Stomach (tissue), 8 donors: ENCODE measurements at regions not wholly inside any gene's neighbourhood (a gene's known extent, or its start where the extent isn't known, plus 50 kb on each side); places are given as distances from the start of the nearest gene placed in this dataset.

Experiments
- DNase-seq, 2 donors: peaks; one replicate each; pipeline versions ENCODE4 v3.0.0 to v3.0.0-alpha.2; 2013 to 2019
- H3K27ac ChIP-seq, 5 donors: fragments of 200-600 bp in 4 of 5; sonication (generic) in 4 of 5; one replicate each; pipeline ENCODE4 v1.5.1; 2013 to 2019; ENCODE audit warnings: mild to moderate bottlenecking in 1 of 5, moderate library complexity in 1 of 5
- H3K27me3 ChIP-seq, 3 donors: fragments of 200-600 bp; sonication (generic); one replicate each; pipeline ENCODE4 v1.5.1; 2017 to 2019; ENCODE audit warnings: mixed run types in 1 of 3
- H3K36me3 ChIP-seq, 4 donors: fragments of 200-600 bp; sonication (generic); 1 replicate in 3 of 4; 2 replicates in 1 of 4; pipeline ENCODE4 v1.5.1; 2016 to 2019
- H3K4me1 ChIP-seq, 4 donors: fragments of 200-600 bp; sonication (generic); one replicate each; pipeline ENCODE4 v1.5.1; 2016 to 2019
- H3K4me3 ChIP-seq, 4 donors: fragments of 200-600 bp; sonication (generic) in 3 of 4; one replicate each; pipeline ENCODE4 v1.5.1; 2016 to 2019; ENCODE audit warnings: mild to moderate bottlenecking in 1 of 4
- H3K9me3 ChIP-seq, 4 donors: fragments of 200-600 bp; sonication (generic); one replicate each; pipeline ENCODE4 v1.5.1; 2016 to 2019
- EP300 ChIP-seq: sonication (generic); formaldehyde crosslinking; IDR thresholded peaks from one replicate; pipeline ENCODE4 v1.6.1; 2017; ENCODE audit warnings: antibody characterized with exemption
- POLR2A ChIP-seq, 4 donors: fragments of 450-650 bp; IDR thresholded peaks; one replicate each; pipeline ENCODE4 v1.6.1; 2016; ENCODE audit warnings: antibody characterized with exemption in 4 of 4, control low read depth in 2 of 4, mild to moderate bottlenecking in 1 of 4, moderate library complexity in 1 of 4
- POLR2AphosphoS5 ChIP-seq, 3 donors: sonication (generic); formaldehyde crosslinking; IDR thresholded peaks; one replicate each; pipeline ENCODE4 v1.6.1; 2016; ENCODE audit warnings: antibody characterized with exemption in 3 of 3
- WGBS, 5 donors: extraction: QIAGEN DNeasy Blood & Tissue Kit in 3 of 5; methylation state at CpG; one replicate each; pipeline versions ENCODE4 v1.1.5 to v1.1.7; 2013 to 2018; 5-methylcytosine and 5-hydroxymethylcytosine counted together
- intact Hi-C: fragments of 100-400 bp; cut with DNase I; formaldehyde crosslinking; loops from one replicate; pipeline ENCODE4 v1.15.1; 2023; ENCODE audit warnings: low total_unique reads
- TF ChIP-seq, protein P1 (sequence below), 7 experiments: fragments of 450-650 bp in 4 of 7; fragments of 200-600 bp in 3 of 7; sonication (generic) in 3 of 7; IDR thresholded peaks; one replicate each; pipeline ENCODE4 v1.5.1; 2016 to 2019; ENCODE audit warnings: antibody characterized with exemption in 7 of 7, control low read depth in 2 of 7, mild to moderate bottlenecking in 1 of 7
- donor health status: healthy with polysubstance abuse.
- donor health status: Bipolar disorder and iron deficiency.
- donor health status: healthy.

GRCh38 chr9:29285818-29286217 is 1712.5 kb upstream of the C9orf72 start:
- no peaks in the 10 kb centered on the region for H3K27me3 ChIP-seq
- intact Hi-C loops = no loop called here
- H3K4me1 ChIP-seq = no peaks in the 10 kb centered on the region
- no peaks in the 10 kb centered on the region for H3K9me3 ChIP-seq
- no peak for TF ChIP-seq POLR2A (IDR thresholded peaks at IDR 0.05)
- no peak for TF ChIP-seq POLR2AphosphoS5 (IDR thresholded peaks at IDR 0.05)
- 28 to 39% (median 35%) methylated on average over 3 of the region's 3 CpGs for WGBS, 5 donors
- DNase-seq = no peak
- H3K36me3 ChIP-seq = no peaks in the 10 kb centered on the region
- H3K4me3 ChIP-seq = no peak overlapping the region
- no peak overlapping the region for H3K27ac ChIP-seq

DNA sequence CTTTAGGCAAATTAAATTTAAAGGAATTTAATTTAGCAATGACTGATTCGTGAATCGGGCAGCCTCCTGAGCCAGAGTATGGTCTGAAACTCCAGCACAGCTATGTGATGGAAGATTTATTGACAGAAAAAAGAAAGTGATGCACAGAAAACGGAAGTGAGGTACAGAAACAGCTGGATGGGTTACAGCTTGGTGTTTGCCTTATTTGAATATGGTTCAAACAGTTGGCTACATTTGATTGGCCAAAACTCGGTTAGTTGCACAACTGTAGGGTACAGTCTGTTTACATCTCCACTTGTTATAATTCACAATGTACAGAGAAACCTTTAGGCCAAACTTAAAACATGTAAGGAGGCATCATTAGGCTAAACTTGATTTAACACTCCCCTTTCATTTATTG is 1716.1 kb upstream of the C9orf72 start:
- TF ChIP-seq EP300 = no peak
- no peak for TF ChIP-seq POLR2A (IDR thresholded peaks at IDR 0.05)
- no peak for TF ChIP-seq POLR2AphosphoS5 (IDR thresholded peaks at IDR 0.05)
- TF ChIP-seq, protein P1, sequence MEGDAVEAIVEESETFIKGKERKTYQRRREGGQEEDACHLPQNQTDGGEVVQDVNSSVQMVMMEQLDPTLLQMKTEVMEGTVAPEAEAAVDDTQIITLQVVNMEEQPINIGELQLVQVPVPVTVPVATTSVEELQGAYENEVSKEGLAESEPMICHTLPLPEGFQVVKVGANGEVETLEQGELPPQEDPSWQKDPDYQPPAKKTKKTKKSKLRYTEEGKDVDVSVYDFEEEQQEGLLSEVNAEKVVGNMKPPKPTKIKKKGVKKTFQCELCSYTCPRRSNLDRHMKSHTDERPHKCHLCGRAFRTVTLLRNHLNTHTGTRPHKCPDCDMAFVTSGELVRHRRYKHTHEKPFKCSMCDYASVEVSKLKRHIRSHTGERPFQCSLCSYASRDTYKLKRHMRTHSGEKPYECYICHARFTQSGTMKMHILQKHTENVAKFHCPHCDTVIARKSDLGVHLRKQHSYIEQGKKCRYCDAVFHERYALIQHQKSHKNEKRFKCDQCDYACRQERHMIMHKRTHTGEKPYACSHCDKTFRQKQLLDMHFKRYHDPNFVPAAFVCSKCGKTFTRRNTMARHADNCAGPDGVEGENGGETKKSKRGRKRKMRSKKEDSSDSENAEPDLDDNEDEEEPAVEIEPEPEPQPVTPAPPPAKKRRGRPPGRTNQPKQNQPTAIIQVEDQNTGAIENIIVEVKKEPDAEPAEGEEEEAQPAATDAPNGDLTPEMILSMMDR (IDR thresholded peaks at IDR 0.05) = no peak
- no peak overlapping the region for H3K4me3 ChIP-seq
- no peaks in the 10 kb centered on the region for H3K27me3 ChIP-seq
- DNase-seq = no peak
- WGBS, 5 donors = 57 to 79% (median 69%) methylated on average over 4 of the region's 4 CpGs
- no peaks in the 10 kb centered on the region for H3K36me3 ChIP-seq
- intact Hi-C loops = no loop called here
- peaks cover 0 to 7% (median 3%) of the 10 kb centered on the region in 4 donors for H3K9me3 ChIP-seq
- no peaks in the 10 kb centered on the region for H3K4me1 ChIP-seq
- no peak overlapping the region for H3K27ac ChIP-seq

- Histone ChIP-seq H3K4me1 (no peaks in the 10 kb centered on the region), H3K36me3 (no peaks in the 10 kb centered on the region), H3K9me3 (peaks cover 0 to 13% (median 5%) of the 10 kb centered on the region in 4 donors), H3K4me3 (no peak overlapping the region), H3K27ac (no peak overlapping the region), H3K27me3 (no peaks in the 10 kb centered on the region)
- intact Hi-C loops = no loop called here
- WGBS, 5 donors = 37 to 52% (median 46%) methylated on average over 1 of the region's 1 CpG
- no peak for DNase-seq
- TF ChIP-seq, protein P1 (IDR thresholded peaks at IDR 0.05) = no peak
- no peak for TF ChIP-seq POLR2A (IDR thresholded peaks at IDR 0.05)
- no peak for TF ChIP-seq EP300
- TF ChIP-seq POLR2AphosphoS5 (IDR thresholded peaks at IDR 0.05) = no peak
These were observed 1717.2 kb upstream of the C9orf72 start for GRCh38 chr9:29290516-29290915.

DNA sequence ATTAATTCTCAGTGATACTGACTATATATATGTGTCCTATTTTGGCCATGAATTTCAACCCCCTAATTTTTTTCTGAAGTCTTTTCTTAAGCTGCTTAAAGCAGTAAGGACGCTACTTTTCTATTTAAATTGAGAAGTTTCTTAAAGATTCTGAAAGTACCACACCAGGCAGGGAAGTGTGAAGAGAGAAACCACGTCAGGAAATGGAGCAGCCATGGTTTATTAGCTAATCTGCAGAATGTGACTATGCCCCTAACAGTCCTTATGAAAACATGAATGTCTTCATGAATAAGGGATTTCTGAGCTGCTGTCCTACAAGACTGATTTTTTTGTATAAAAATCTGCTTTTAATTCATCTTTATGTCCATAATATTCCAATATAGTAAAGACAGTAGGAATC is 1724.3 kb upstream of the C9orf72 start:
- no peak overlapping the region for H3K4me3 ChIP-seq
- no peaks in the 10 kb centered on the region for H3K4me1 ChIP-seq
- intact Hi-C loops = no loop called here
- no peaks in the 10 kb centered on the region for H3K36me3 ChIP-seq
- no peak overlapping the region for H3K27ac ChIP-seq
- WGBS, 5 donors = 43 to 60% (median 51%) methylated on average over 2 of the region's 2 CpGs
- TF ChIP-seq, protein P1 (IDR thresholded peaks at IDR 0.05) = no peak
- TF ChIP-seq EP300 (no peak), POLR2AphosphoS5 (IDR thresholded peaks at IDR 0.05) (no peak), POLR2A (IDR thresholded peaks at IDR 0.05) (no peak)
- H3K9me3 ChIP-seq = peaks cover 0 to 12% (median 4%) of the 10 kb centered on the region in 4 donors
- no peaks in the 10 kb centered on the region for H3K27me3 ChIP-seq
- DNase-seq = no peak

GRCh38 chr9:29311221-29311620 is 1737.9 kb upstream of the C9orf72 start:
- Histone ChIP-seq H3K9me3 (no peaks in the 10 kb centered on the region), H3K27me3 (no peaks in the 10 kb centered on the region), H3K36me3 (no peaks in the 10 kb centered on the region), H3K27ac (no peak overlapping the region), H3K4me3 (no peak overlapping the region), H3K4me1 (no peaks in the 10 kb centered on the region)
- intact Hi-C loops = no loop called here
- no peak for DNase-seq
- 72 to 79% (median 77%) methylated on average over 3 of the region's 3 CpGs for WGBS, 5 donors
- no peak for TF ChIP-seq POLR2AphosphoS5 (IDR thresholded peaks at IDR 0.05)
- TF ChIP-seq POLR2A (IDR thresholded peaks at IDR 0.05) = no peak
- TF ChIP-seq, protein P1 (IDR thresholded peaks at IDR 0.05) = no peak
- no peak for TF ChIP-seq EP300
